C4-2B (cell line): ENCODE measurements at regions not wholly inside any gene's neighbourhood (a gene's known extent, or its start where the extent isn't known, plus 50 kb on each side); places are given as distances from the start of the nearest gene placed in this dataset.
"Not testable (repeated sequence)": the region's sequence is repeated elsewhere in the genome, so short reads cannot be mapped to it uniquely, and the experiment has no call there.

Source experiments
- CTCF ChIP-seq: fragments of 450-650 bp; conservative IDR thresholded peaks from 2 replicates; pipeline ENCODE4 v1.5.1; 2017; ENCODE audit warnings: mild to moderate bottlenecking
- ZFX ChIP-seq: fragments of 450-650 bp; IDR thresholded peaks from 2 replicates; pipeline ENCODE4 v1.6.1; 2017

DNA sequence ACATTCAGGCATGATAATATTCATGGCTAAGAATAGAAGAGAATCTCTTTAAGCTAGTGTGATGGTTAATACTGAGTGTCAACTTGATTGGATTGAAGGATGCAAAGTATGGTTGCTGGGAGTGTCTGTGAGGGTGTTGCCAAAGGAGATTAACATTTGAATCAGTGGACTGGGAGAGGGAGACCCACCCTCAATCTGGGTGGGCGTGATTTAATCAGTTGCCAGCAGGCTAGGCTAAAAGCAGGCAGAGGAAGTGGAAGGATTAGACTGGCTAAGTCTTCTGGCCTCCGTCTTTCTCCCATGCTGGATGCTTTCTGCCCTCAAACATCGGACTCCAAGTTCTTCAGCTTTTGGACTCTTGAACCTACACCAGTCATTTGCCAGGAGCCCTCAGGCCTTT is 106.9 kb upstream of the CCDC39 start:
- TF ChIP-seq CTCF, ZFX: not testable (repeated sequence)
